HG03565 (cell line): ENCODE measurements at regions not wholly inside any gene's neighbourhood (a gene's known extent, or its start where the extent isn't known, plus 50 kb on each side); places are given as distances from the start of the nearest gene placed in this dataset.

Experiments
- ATAC-seq: cut with Tn5 transposase; IDR thresholded peaks from one replicate; pipeline ENCODE4 v1.9.1; 2021; ENCODE audit warnings: mild to moderate bottlenecking, moderate library complexity; ENCODE audit not compliant: unreplicated experiment

- ATAC-seq = no peak
These were observed 78.5 kb upstream of the ROBO1 start for GRCh38 chr3:79846148-79846933.

GRCh38 chr3:79845546-79845945 is 77.7 kb upstream of the ROBO1 start:
- ATAC-seq = no peak

- no peak for ATAC-seq
These were observed 76.4 kb upstream of the ROBO1 start for GRCh38 chr3:79844176-79844575.

GRCh38 chr3:79843180-79843579 is 75.4 kb upstream of the ROBO1 start:
- no peak for ATAC-seq

- ATAC-seq = no peak
These were observed 67.9 kb upstream of the ROBO1 start for GRCh38 chr3:79835701-79836100.

- no peak for ATAC-seq
These were observed 56.4 kb upstream of the ROBO1 start for GRCh38 chr3:79824166-79824565.

- no peak for ATAC-seq
These were observed 54.3 kb upstream of the ROBO1 start for GRCh38 chr3:79822076-79822475.

- no peak for ATAC-seq
These were observed 52.3 kb upstream of the ROBO1 start for GRCh38 chr3:79820089-79820488.

- no peak for ATAC-seq
These were observed 50.2 kb upstream of the ROBO1 start for GRCh38 chr3:79818015-79818414.
